Occipital lobe (tissue), 1 donor: ENCODE measurements at regions not wholly inside any gene's neighbourhood (a gene's known extent, or its start where the extent isn't known, plus 50 kb on each side); places are given as distances from the start of the nearest gene placed in this dataset.
A peak's percentile ranks its signal among the peaks of the same experiment; 100 is the strongest.
"Not testable (repeated sequence)": the region's sequence is repeated elsewhere in the genome, so short reads cannot be mapped to it uniquely, and the experiment has no call there.

ENCODE experiments used
- DNase-seq: peaks from one replicate; lab custom pipeline; 2025; lab: John Stamatoyannopoulos, UW

DNA sequence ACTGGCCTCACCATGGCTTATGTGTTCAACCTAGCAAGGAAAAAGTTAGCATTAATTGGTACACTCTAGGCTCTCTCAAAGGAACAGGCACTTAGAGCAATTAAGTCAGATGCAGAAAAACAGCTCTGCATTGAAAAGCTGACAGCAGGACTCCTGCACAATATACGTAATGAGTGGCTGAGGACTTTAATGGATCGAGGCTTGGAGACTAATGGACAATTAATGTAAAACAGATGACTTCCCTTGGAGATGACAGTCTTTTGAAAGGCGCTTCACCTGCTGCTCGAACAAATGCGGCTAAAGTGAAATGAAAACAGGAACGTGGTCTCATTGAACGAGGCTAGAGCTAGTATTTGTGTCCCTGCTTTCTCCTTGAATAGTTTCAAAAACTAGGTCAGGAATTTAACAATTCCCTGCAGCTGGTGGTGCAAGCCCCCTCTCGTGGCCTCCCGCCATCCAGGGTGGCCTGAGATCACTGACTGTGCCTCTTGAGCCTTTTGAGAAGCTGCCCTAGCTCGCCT, 137.1 kb downstream of the ELOVL4 start:
- no peak for DNase-seq

DNA sequence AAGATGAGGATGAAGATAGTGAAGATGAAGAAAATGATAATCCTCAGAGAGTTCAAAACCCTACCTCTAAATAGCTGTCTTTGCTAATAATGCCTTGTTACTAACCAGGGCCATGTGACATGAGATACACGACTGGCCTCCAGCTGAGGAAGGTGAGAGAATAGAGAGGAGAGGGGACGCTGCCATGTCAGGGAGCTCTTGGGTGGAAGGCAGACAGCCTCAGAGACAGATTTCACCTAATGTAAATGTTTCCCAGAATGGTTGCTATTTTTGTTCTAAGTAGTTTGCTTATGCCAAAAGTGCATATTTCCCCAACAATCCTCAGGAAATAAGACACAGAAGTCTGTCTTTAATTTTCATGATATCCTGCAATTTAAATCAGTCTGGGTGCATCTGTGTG, 138.4 kb downstream of the ELOVL4 start:
- DNase-seq, result no peak

DNA sequence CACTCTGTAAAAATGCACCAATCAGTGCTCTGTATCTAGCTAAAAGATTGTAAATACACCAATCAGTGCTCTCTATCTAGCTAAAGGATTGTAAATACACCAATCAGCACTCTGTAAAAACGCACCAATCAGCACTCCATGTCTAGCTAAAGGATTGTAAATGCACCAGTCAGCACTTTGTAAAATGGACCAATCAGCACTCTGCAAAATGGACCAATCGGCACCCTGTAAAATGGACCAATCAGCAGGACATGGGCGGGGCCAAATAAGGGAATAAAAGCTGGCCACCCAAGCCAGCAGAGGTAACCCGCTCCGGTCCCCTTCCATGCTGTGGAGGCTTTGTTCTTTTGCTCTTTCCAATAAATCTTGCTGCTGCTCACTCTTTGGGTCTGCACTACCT, 140.7 kb downstream of the ELOVL4 start:
- DNase-seq, result not testable (repeated sequence)

DNA sequence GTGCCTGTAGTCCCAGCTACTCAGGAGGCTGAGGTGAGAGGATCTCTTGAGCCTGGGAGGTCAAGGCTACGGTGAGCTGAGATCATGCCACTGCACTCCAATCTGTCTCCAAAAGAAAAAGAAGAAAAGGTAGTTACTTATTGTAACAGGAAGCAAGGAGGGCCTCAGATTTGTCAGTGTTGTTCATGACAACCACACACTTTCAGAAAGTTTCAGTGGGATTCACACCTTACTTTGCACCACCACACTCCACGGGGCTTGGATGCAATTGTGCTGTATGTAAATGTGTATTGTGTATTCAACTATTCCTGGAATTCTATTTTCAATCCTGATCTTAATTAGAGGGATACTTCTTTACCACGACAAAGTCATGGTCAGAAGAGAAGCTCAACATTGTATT, 142.6 kb downstream of the ELOVL4 start:
- no peak for DNase-seq

DNA sequence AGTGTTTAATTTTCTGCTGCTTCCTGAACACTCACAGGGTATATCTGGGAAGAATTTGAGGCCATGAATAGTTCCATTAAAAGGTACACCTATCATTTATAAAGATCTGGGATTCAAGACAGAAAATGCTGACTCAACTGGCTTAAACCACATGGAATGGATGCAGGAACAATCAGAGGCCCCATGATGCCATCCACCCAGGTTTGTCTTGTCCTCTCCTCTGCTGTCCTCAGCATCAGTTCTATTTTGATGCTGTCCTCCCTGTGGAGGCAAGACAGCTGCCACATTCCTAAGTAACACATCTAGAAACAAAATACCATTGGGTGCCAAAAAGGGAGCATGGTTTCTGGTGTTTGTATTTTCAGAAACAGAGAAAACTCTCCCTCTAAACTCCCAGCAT, 143.4 kb downstream of the ELOVL4 start:
- DNase-seq, result no peak

DNA sequence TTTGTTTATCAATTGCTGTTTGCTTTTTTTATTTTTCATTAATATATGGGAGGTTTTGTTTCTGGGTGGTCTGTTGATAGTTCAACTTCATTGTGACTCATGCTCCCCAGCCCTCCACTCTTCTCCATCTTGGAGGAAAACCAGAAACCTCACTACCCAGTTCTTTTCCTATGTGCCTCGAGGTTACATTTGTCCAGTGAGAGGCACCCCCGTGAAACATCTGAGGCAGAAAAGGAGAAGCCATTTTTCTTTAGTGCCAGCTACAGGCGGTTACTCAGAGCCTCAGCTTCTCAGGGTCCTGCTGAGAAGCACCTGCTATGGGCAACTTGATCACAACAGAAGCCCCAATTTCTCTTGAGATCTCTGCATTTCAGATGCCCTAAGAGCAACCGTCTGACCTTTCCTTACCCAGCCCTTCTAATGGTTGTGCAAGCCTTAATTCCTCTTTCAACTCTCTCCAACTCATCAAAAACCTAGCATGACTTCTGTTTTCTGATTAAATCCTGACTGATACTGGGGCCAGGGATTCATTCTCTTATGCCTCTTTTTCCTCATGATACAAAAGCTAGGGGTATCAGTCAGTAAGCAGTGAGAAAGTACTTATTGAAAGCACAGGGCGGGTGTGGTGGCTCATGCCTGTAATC, 144.6 kb downstream of the ELOVL4 start:
- no peak for DNase-seq

DNA sequence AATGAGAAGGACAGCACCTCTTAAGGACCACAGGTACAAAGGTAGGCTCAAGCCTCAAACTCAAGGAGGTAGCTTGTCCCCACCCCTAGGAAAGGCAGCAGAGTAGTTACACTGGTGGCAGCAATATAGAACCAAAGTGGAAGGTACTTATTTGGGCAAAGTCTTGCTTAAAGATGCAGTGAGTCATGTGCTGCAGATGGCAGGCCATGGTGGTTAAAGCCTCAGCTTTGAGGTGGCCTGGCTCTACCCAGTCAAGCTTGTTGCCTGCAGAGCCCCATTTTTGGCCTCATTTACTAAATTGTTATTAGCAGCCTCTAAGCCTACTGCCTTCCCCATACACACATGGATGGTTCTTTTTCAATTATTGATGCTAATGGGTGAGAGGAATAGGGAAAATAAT, 146.0 kb downstream of the ELOVL4 start:
- no peak for DNase-seq

DNA sequence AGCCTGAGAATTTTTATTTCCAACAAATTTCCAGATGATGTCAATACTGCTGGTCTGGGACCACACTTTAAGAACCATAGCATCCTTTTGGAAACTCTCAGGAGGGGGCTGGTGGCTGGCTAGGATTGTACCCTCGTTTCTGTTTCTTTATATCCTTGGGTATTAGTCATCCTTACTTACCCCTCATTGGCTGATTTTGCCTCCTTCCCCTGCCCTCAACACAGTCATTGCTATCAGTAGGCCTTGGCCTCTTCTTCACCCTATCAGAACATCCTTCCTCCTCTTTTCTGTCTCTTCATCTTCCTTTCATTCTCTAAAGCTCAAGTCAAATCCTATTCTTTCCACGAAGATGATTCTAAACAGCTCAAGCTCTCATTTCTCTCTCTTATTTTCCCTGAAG, 148.5 kb downstream of the ELOVL4 start:
- no peak for DNase-seq

DNA sequence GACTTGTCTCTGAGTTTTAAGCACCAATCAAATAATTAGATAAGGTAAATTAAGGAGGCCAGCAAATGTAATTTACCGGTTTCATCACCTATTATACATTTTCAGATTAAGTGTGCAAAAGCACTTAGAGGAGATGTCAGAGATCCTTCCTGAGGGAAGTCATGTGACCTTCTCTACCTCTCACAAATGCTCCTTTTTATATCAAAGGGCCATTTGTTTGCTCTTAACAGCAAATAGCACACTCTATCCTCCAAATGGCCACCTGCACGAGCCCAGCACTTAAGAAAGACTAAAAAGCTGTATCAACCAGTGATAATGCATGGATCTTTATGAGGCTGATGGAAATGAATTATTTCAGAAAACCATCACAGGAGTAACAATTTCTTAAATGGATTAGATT, 149.4 kb downstream of the ELOVL4 start:
- DNase-seq, result no peak

DNA sequence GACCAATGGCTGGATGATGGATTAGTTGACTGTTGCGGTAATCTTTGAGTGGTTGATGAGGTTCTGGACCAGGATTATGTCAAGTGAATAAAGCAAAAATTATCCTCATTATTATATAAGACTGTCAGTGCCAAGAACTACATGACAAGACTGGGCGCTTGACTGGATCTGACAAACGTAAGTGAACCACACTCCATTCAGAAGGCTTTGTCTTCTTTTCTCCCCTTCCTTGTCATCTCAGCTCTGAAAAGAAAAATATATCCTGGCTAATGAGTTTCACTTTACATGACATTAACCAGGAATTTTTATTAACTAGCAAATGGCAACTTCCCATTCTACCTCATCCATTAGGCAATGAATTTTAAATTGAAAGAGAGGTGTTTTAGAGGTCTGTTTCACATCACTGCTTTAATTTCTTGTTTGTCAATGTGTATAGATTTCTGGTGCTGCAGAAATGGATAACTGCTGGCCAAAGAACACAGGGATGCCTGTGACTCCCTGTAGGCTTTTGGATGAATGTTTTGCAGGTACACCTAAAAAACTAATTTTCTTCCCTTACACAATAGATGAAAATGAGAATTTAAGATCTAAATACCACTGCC, 150.1 kb downstream of the ELOVL4 start:
- no peak for DNase-seq

DNA sequence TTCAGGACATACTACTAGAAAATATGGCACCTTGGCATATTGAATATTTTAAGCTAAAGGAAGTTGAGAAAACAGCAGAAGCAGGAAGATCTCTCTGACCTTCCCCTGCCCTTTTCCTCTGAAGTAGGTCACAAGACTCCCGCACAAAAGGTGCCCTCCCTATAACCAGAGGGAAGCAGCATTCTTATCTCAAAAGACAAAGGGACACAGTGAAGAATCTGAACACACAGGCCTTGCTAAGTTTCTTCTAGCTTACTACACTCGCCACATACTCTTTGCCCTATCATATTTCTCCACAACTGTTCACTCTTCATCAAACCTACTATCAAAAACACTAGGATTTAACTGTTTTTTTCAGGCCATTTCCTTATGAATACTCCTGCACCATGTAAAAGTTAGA, 151.2 kb downstream of the ELOVL4 start:
- no peak for DNase-seq

DNA sequence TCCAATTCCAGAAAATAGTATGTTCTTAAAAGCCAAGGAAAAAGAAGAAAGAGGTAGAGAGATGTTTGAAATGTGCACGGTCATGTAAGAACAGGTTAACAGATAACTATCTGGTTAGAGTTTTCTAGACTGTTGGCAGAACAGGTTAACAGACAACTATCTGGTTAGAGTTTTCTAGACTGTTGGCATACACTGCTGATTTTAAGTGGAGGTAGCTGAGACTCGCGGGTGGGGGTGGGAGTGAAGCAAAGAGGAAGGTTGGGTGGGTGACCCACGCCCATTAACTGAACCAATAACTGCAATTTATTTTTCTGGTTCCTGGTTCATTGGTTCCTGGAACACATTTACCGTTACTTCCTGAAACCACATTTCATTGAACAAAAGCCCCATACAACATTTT, 157.5 kb downstream of the ELOVL4 start:
- no peak for DNase-seq

DNA sequence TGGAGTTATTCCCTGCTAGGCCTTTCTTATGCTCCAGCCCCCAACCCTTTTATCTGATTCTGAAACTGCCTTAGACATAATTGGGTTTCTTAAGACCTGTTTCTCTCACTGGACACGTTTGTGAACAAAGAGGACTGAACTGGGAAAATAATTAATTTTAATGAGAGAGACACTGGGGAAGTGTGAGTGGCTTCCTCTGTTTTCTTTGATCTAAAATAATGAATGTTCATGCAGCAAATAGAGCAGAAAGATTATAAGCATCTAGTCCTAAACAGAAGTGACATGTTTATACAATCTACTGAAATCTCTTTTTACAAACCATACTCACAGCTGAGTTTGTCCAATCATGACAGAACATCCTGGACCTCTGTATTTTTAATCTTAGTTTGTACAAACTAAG, 157.6 kb downstream of the SH3BGRL2 start:
- no peak for DNase-seq

DNA sequence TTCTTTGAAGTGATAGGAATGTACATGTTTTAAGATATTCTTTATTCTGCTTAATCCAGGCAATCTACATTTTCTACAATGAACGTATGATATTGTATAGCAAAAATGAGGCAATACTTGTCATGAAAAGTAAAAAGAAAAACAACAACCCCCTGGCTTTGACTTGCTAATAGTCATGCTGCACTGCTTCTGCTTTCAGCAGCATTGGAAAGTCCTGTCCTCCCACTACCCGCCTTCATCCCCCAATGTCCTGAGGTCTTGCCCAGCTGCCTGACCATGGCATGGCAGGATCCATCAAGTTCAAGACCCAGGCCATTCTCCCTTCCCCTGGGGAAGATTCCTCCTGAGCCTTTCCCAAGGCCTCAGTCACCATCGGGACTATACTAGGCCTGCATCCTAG, 156.5 kb downstream of the SH3BGRL2 start:
- DNase-seq, result no peak

DNA sequence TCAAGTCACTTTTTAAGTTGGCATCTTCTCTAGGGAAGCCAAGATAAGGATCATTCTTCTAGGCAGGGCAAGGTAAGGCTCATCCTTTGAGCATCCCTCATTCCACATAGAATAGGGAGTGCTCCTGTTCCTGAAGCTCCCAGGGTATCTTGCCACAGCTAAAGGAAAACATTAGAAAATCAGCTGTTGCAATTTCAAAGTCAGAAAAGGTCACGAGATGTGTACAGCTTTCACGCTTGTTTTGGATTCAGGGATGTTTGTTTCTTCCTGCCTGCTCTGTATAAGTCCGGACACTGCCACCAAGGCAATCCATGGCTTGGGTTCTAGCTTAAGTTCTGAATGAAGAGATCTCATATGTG, 153.2 kb downstream of the SH3BGRL2 start:
- DNase-seq, result no peak

DNA sequence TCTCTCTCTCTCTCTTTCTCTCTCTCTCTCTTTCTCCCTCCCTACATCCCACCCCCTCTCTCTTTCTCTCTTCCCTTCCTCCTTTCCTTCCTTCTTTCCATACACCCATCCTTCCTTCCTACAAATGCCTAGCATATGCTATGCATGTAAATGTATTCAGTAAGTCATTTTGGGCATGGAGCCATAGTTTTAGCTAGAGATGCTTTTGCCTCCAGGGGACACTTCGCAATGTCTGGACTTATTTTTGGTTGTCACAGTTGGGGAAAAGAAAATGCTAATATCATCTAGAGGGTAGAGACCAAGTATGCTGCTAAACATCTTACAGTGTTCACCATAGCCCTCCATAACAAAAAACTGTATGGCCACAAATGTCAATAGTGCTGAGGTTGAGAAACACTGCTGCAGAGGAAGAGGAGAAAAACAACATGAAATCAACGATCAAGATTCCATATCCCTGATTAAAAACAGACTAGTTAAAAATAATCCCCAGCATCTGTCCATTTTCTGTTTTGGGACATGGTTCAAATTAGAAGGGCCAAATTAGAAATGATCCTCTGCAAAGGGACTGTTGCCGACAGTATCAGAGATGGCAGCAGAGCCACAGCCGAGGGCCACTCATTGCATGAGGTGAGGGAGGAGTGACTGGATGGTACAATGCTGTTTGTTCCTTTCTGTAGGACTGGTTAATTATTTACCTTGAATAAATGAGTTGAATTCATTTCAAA, 152.7 kb downstream of the SH3BGRL2 start:
- no peak for DNase-seq

DNA sequence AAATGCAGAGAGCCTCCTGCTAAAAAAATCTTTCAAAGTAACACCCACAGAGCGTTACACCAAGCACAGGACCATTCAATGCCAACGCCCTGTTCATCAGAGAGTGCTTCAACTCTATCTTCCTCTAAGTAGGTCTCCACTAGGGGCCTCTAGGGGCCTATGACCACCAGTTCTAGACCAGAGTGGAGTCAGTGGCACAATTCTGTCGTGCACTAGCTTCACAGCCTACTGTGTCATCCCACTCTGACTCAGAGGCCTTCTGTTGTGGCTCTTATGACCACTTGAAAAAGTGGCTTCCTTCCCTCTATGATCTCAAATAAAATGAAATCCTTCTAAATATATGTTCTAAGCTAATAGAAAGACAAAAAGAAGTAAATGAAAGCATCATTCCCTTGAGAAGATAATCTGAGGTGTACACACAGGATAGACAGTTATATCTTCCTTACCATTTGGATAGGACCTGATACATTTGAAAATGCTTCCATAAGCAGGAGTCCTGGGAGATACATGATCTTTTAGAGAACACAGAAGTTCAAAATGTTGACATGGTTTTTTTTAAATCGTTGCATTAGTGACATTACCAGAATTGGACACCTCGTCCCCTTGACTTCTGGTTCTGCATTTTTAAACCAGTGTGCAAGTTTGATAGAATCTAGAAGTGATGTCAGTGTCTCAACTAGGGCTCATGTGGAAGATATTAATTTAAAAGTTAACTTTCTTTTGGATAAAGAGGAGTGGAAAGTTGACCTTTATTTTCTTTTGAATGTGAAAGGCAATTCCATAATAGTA, 151.9 kb downstream of the SH3BGRL2 start:
- no peak for DNase-seq

DNA sequence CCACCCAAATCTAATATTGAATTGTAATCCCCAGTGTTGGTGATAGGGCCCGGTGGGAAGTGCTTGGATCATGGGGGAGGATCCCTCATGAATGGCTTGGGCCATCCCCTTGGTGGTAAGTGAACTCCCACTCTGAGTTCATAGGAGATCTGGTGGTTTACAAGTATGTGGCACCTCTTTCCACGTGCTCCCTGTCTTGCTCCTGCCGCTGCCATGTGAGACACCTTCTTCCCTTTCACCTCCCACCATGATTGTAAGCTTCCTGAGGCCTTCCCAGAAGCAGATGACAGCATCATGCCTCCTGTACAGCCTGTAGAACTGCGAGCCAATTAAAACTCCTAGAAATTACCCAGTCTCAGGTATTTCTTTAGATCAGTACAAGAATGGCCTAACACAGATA, 150.8 kb downstream of the SH3BGRL2 start:
- DNase-seq, result no peak

DNA sequence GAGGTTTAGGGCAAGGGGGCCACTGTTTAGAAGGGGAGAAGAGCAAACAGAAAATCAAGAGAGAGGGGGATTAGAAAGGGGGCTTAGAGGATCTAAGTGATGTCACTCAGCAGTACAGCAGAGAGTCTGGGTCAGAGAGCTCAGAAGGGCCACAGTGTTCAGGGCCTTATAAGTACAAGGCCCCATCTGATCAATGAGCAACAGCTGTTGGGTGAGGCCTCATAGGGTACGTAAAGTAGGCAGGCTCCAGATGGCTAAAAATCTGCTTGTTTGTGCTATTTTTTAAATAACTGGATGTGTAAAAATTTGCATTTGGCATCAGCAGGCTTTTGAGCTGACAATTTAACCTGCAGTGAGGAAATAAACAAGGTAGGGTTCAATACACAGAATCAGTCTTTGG, 149.8 kb downstream of the SH3BGRL2 start:
- no peak for DNase-seq

DNA sequence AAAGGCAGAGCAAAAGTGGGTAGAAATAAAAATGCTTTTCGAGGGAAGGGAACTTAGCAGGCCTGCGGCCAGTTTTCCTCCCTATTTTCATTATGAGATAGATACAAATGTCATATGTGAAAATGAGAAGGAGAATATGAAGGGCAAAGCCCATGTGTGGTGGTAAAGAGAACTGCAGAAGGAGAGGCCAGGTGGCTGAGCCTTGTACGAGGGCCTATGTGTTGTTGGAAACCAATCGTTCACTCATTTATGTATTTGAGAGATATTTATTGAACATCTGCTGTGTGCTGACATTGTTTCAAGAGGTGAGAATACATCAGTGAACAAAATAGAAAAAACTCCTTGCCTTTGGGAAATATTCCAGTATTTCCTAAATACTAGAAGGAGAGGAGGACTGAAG, 147.7 kb downstream of the SH3BGRL2 start:
- no peak for DNase-seq

DNA sequence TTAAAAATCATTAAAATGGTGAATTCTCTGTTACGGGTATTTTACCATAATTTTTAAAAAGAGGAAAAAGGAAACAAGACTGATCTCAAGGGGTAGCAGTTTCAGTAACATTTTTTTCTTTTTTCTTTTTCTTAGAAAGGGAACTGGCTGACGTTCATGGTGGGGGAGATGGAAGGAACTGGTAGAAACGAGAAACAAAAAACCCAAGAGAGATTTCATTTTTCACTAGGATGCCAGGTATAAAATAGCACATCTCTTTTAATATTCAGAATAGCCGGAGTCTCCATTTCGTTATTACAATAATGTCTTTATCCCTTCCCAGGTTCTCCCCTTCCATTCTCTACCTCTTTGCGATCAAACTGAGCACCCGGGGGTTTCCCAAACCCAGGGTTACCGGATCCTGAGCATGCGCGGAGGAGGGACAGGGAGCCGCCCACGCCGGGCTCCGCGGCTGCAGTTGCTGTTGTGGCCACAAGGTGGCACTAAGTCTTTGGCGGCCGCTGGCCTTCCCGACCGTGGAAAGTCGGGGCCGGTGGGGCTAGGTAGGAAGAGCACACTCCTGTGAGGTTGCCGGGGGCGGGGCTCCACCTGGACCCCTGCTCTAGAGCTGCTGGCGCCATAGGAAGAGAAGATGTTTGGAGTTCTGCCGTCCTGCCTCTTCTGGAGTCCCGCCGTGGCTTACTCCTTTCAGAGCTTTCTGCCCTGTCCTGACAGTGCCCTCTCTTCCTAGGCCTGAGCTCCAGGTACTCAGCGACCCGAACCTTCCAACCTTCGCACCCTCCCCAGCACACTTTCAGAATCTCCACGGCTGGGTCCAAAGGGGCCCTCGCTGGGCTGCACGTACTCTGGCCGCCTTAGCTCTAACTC, 146.8 kb downstream of the SH3BGRL2 start:
- DNase-seq, result peak; percentile 70
